ENCODE measurements at regions not wholly inside any gene's neighbourhood (a gene's known extent, or its start where the extent isn't known, plus 50 kb on each side); places are given as distances from the start of the nearest gene placed in this dataset.

GRCh38 chr1:59223198-59223597, 73.7 kb upstream of the FGGY start (continued):
- no peak for TF ChIP-seq CHD7 (IDR thresholded peaks at IDR 0.05; ENCODE audit: insufficient replicate concordance, low read length)
- no peak for TF ChIP-seq CREB1 (IDR thresholded peaks at IDR 0.05)
- no peak for TF ChIP-seq EZH2 (IDR thresholded peaks at IDR 0.05; ENCODE audit: low read depth, low read length, severe bottlenecking)
- TF ChIP-seq NRF1 (IDR thresholded peaks at IDR 0.05; ENCODE audit: low read depth, low read length) = no peak
- no peak for TF ChIP-seq CHD1 (IDR thresholded peaks at IDR 0.05; ENCODE audit: low read depth, low read length)
- TF ChIP-seq CTCF (IDR thresholded peaks at IDR 0.05; ENCODE audit: control extremely low read depth in 1 of 3, insufficient read depth in 1 of 3, low read depth in 1 of 3, low read length in 3 of 3) = no peak

Measured in H1 (cell line).